GM19023 (cell line): ENCODE measurements at regions not wholly inside any gene's neighbourhood (a gene's known extent, or its start where the extent isn't known, plus 50 kb on each side); places are given as distances from the start of the nearest gene placed in this dataset.
"Not testable (repeated sequence)": the region's sequence is repeated elsewhere in the genome, so short reads cannot be mapped to it uniquely, and the experiment has no call there.

Experiments used
- ATAC-seq: cut with Tn5 transposase; IDR thresholded peaks from one replicate; pipeline ENCODE4 v1.9.1; 2021; ENCODE audit warnings: mild to moderate bottlenecking, moderate library complexity; ENCODE audit not compliant: unreplicated experiment

GRCh38 chr1:104135036-104135435 lies 385.3 kb downstream of the AMY1C start:
- not testable (repeated sequence) for ATAC-seq

GRCh38 chr1:104136621-104137020 lies 386.9 kb downstream of the AMY1C start:
- ATAC-seq = no peak

DNA sequence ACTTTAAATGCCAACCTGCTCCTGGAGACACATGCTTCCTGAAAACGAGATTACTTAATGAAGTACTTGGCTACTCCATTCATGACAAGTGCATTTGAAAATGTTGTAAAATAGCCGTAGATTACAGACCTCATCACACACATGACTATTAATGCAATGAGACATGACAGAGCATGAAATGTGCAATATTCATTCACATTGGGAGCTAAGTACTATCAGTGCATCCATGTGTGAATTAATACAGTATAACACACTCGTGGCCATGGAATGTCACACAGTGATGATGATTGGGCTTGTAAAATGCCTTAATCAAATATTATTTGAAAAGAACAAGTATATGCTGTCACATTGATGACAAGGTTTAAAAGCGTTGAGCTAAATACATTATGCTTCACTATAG lies 407.0 kb downstream of the AMY1C start:
- ATAC-seq = no peak

DNA sequence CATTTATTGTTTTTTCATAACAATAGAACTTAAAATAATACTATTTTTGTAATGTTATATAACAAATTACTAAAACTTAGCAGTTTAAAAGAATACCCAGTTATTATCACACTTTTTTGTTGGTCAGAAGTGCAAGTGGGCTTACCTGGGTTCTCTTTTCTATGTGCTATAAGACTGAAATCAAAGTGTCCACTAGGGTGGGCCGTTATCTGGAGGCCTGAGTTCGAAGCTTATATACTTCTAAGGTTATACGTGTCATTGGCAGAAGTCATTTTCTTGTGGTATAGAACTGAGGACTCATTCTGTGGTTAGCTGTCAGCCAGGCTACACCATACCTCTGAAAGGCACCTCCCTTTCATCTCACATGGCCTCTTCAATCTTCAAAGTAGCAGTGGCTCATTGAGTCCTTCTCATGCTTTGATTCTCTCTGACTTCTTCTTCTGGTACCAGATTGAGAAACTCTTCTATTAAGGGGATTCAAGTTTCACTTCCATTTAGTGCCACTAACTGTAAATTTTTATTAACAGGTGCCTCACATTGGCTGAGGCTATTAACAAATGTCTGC lies 414.3 kb downstream of the AMY1C start:
- no peak for ATAC-seq

- ATAC-seq = no peak
These were observed 422.6 kb downstream of the AMY1C start for GRCh38 chr1:104172243-104172681.

- no peak for ATAC-seq
These were observed 432.6 kb downstream of the AMY1C start for GRCh38 chr1:104182251-104182650.

DNA sequence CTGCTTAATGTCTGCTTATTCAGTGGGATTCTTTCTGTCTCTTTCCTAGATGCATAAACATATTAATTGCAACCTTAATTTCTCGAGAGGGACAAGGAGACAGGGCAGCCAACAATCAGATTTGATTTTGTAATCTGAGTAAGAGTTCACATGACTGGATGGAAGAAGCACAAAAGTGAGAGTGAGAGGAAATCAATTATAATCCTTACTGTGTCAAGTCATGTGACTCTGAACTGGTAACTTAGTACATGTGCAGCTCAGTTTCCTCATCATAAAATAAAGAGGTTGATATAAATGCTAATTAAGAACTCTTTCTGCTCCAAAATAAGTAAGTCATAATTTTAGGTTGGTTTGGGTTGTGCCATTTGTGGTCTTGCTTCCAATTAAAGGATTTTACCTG lies 439.5 kb downstream of the AMY1C start:
- no peak for ATAC-seq

DNA sequence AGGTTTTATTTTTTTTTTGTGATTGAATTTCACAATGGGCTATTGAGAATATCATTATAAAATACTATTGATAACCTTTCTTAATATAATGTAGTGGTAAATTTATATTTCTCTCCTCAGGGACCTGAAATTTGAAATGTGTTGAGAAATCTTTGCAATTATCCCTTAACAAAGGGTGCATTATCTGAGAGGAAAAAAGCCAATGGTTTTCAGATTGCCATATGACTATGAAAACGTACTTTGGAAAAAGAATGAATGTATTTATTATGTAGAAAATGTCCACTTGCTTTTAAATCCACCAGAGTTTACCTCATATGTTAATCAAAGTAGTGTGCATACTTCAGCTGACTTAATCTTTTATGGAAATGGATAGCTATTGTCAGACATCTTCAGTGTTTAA lies 441.1 kb downstream of the AMY1C start:
- ATAC-seq = no peak

DNA sequence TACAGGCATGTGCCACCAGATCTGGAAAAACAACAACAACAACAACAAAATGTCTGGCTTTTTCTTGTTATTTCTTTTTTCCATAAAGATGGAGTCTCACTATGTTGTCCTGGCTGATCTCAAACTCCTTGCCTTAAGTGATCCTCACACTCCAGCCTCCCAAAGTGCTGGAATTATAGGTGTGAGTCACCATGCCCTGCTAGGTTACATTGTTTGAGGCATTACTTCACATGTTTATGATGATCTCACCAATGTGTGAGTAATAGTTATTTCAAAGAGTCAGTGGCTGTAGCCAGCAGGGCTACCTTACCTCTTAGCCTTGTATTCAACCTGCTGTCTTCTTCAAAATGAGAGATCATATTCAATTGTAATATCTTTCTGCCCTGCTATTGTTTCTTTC lies 445.7 kb downstream of the AMY1C start:
- ATAC-seq = no peak

GRCh38 chr1:104196136-104196535 lies 446.4 kb downstream of the AMY1C start:
- ATAC-seq = no peak

GRCh38 chr1:104197516-104197915 lies 447.8 kb downstream of the AMY1C start:
- no peak for ATAC-seq

GRCh38 chr1:104212239-104212638 lies 462.5 kb downstream of the AMY1C start:
- ATAC-seq = no peak

- ATAC-seq = not testable (repeated sequence)
These were observed 467.8 kb downstream of the AMY1C start for GRCh38 chr1:104217395-104217986.

DNA sequence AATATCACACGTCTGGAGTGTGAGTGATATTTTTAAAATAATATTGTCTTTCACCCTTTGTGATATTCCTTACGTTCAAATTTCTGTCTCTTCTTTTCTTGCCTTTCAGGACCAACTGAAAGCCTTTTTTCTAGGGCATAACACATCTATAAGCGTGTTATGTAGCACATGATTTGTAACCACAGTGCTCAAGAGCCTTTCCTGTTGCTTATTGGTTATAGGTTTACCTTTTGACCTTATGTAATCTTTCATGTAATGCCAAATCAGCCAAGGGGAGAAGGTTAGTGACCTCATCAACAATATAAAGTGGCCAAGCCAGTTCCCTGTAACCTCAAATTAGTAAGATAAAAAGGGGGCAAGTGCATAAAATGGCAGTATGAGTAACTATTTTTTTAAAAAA lies 480.2 kb downstream of the AMY1C start:
- ATAC-seq = no peak

GRCh38 chr1:104231676-104232075 lies 482.0 kb downstream of the AMY1C start:
- ATAC-seq = no peak

GRCh38 chr1:104235141-104235540 lies 485.4 kb downstream of the AMY1C start:
- ATAC-seq = no peak

GRCh38 chr1:104238991-104239390 lies 489.3 kb downstream of the AMY1C start:
- ATAC-seq = no peak

- ATAC-seq = no peak
These were observed 498.7 kb downstream of the AMY1C start for GRCh38 chr1:104248385-104248784.

GRCh38 chr1:104259481-104259880 lies 509.8 kb downstream of the AMY1C start:
- no peak for ATAC-seq

- not testable (repeated sequence) for ATAC-seq
These were observed 513.4 kb downstream of the AMY1C start for GRCh38 chr1:104263110-104263509.

- ATAC-seq = no peak
These were observed 514.8 kb downstream of the AMY1C start for GRCh38 chr1:104264521-104264920.

GRCh38 chr1:104265163-104265562 lies 515.5 kb downstream of the AMY1C start:
- ATAC-seq = no peak

- ATAC-seq = peak; percentile 62
These were observed 516.9 kb downstream of the AMY1C start for GRCh38 chr1:104266612-104267011.
